ENCODE measurements at regions not wholly inside any gene's neighbourhood (a gene's known extent, or its start where the extent isn't known, plus 50 kb on each side); places are given as distances from the start of the nearest gene placed in this dataset.

- H3K4me1 ChIP-seq: peaks cover 0 to 50% of the 10 kb centered on the region in 2 donors
- no peak for DNase-seq (ENCODE audit: low spot score)
- H3K4me3 ChIP-seq: peak overlapping the region in 1 of 2 donors; percentile 39
- TF ChIP-seq, protein P1, sequence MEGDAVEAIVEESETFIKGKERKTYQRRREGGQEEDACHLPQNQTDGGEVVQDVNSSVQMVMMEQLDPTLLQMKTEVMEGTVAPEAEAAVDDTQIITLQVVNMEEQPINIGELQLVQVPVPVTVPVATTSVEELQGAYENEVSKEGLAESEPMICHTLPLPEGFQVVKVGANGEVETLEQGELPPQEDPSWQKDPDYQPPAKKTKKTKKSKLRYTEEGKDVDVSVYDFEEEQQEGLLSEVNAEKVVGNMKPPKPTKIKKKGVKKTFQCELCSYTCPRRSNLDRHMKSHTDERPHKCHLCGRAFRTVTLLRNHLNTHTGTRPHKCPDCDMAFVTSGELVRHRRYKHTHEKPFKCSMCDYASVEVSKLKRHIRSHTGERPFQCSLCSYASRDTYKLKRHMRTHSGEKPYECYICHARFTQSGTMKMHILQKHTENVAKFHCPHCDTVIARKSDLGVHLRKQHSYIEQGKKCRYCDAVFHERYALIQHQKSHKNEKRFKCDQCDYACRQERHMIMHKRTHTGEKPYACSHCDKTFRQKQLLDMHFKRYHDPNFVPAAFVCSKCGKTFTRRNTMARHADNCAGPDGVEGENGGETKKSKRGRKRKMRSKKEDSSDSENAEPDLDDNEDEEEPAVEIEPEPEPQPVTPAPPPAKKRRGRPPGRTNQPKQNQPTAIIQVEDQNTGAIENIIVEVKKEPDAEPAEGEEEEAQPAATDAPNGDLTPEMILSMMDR (IDR thresholded peaks at IDR 0.05): no peak
- H3K27ac ChIP-seq: peak overlapping the region in 1 of 2 donors; percentile 80
- H3K9me3 ChIP-seq: no peaks in the 10 kb centered on the region
- H3K27me3 ChIP-seq: no peaks in the 10 kb centered on the region
- no peaks in the 10 kb centered on the region for H3K36me3 ChIP-seq
Observed at GRCh38 chr20:19885594-19885938, 127.5 kb downstream of the RIN2 start.

DNA sequence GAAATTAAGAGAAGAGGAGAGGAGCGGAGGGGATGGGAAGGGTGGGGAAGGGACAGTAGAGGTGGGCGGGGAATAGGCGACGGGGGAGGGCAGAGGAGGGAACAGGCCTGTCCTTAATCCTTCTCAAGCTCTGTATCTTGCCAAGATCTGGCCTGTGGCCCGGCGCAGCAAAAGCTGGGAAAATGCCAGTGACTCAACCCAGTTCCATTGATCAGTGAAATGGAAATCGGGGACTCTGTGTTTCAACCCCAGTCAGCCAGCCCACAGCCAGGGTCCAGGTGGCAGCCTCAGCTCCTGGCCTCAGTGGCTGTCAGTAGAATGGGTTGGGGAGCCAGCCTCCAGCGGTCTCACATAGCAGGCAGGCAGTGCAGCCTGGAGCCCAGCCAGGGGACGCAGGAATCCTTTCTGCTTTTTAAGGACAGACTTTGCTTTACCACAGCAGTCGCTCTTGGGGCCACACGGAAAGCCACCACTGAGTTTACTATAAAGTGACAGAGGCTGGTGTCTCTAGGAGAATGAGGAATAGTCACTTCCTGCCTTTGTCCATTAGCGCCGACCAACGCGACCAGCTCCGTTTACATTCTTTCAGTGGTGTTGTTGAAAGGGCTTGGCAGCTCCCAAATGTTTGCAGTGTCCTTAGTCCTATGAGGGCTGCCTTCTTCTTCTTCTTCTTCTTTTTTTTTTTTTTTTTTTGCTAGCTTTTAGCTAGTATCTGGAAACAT lies 128.0 kb downstream of the RIN2 start:
- Histone ChIP-seq H3K4me3 (peak overlapping the region; percentile 28 to 39), H3K36me3 (no peaks in the 10 kb centered on the region), H3K4me1 (peaks cover 0 to 54% of the 10 kb centered on the region in 2 donors), H3K27ac (peak overlapping the region; percentile 80 to 83), H3K9me3 (no peaks in the 10 kb centered on the region), H3K27me3 (no peaks in the 10 kb centered on the region)
- TF ChIP-seq, protein P1 (IDR thresholded peaks at IDR 0.05): no peak
- DNase-seq (ENCODE audit: low spot score): peak; percentile 75

DNA sequence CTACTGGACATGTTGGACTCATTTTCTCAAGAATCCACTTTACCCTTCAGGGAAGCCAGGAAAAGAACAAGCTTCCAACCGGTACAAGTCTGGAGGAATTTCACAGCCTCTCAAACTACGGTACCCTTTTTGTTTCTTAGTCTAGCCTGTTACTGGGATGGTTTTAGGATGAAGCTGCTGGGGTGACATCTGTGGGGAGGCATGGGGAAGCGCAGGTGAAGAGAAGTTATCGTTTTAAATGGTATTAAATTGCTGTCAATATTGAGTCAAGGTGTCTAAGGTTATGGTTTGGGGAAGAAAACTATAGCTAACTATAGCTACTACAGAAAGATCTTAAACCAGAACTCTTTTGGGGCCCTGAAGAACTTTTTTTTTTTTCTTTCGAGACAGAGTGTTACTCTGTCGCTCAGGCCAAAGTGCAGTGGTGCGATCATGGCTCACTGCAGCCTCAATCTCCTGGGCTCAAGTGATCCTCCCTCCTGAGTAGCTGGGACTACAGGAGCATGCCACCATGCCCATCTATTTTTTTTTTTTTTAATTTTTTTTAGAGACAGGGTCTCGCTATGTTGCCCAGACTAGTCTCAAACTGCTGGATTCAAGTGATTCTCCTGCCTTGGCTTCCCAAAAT lies 128.7 kb downstream of the RIN2 start:
- H3K9me3 ChIP-seq: no peaks in the 10 kb centered on the region
- TF ChIP-seq, protein P1 (IDR thresholded peaks at IDR 0.05): peak in 1 of 2 donors; percentile 18
- DNase-seq (ENCODE audit: low spot score): no peak
- H3K27me3 ChIP-seq: no peaks in the 10 kb centered on the region
- H3K4me1 ChIP-seq: peaks cover 0 to 54% of the 10 kb centered on the region in 2 donors
- peaks cover 2% of the 10 kb centered on the region for H3K36me3 ChIP-seq
- H3K27ac ChIP-seq: peak overlapping the region; percentile 80 to 83
- H3K4me3 ChIP-seq: peak overlapping the region; percentile 28 to 39

GRCh38 chr20:19887556-19888268 lies 129.4 kb upstream of the NAA20 start:
- Histone ChIP-seq H3K4me1 (peaks cover 0 to 54% of the 10 kb centered on the region in 2 donors), H3K36me3 (peaks cover 7% of the 10 kb centered on the region), H3K27me3 (no peaks in the 10 kb centered on the region), H3K9me3 (no peaks in the 10 kb centered on the region), H3K4me3 (peak overlapping the region; percentile 28 to 39), H3K27ac (peak overlapping the region; percentile 80 to 83)
- DNase-seq (ENCODE audit: low spot score): no peak
- TF ChIP-seq, protein P1 (IDR thresholded peaks at IDR 0.05): no peak

DNA sequence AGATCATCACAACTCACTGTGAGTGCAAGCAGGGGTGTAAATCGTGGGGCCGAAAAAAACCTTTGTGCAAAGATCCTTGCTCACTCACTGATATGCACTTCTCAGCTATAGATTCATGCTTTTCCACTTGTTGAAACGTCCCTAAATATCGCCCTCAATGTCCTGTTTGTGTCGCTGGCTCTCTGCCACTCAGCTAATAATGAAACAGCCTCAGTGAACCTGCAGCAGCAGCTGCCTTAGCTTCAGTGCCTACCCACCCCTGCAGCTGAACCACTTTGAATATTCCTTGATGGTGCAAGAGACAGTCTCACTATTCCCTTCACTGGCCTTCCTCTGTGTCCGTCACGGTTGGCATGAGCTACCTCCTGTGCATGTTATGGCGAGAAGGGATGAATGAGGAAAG lies 128.9 kb upstream of the NAA20 start:
- Histone ChIP-seq H3K27ac (peak overlapping the region; percentile 80 to 83), H3K36me3 (peaks cover 13% of the 10 kb centered on the region), H3K4me1 (peaks cover 0 to 54% of the 10 kb centered on the region in 2 donors), H3K9me3 (no peaks in the 10 kb centered on the region), H3K27me3 (no peaks in the 10 kb centered on the region), H3K4me3 (peak overlapping the region; percentile 28 to 39)
- TF ChIP-seq, protein P1 (IDR thresholded peaks at IDR 0.05): no peak
- DNase-seq (ENCODE audit: low spot score): no peak
